Sigmoid colon (tissue), 4 donors: ENCODE measurements at regions not wholly inside any gene's neighbourhood (a gene's known extent, or its start where the extent isn't known, plus 50 kb on each side); places are given as distances from the start of the nearest gene placed in this dataset.

Experiments used
- CTCF ChIP-seq, 4 experiments: fragments of 450-650 bp in 3 of 4; fragments of 200-600 bp in 1 of 4; IDR thresholded peaks; one replicate each; pipeline ENCODE4 v1.5.1; 2016 to 2019; ENCODE audit warnings: antibody characterized with exemption in 4 of 4, mild to moderate bottlenecking in 3 of 4, moderate library complexity in 2 of 4
- POLR2A ChIP-seq, 2 donors: fragments of 450-650 bp; IDR thresholded peaks; one replicate each; pipeline ENCODE4 v1.6.1; 2016; ENCODE audit warnings: antibody characterized with exemption in 2 of 2, mild to moderate bottlenecking in 2 of 2, moderate library complexity in 2 of 2
- POLR2AphosphoS5 ChIP-seq, 4 donors: sonication (generic); formaldehyde crosslinking; IDR thresholded peaks; one replicate each; pipeline ENCODE4 v1.6.1; 2017; ENCODE audit warnings: antibody characterized with exemption in 4 of 4

GRCh38 chr14:87629788-87630187 is 363.2 kb downstream of the GALC start:
- TF ChIP-seq POLR2AphosphoS5 (IDR thresholded peaks at IDR 0.05) (no peak), CTCF (IDR thresholded peaks at IDR 0.05) (no peak), POLR2A (IDR thresholded peaks at IDR 0.05) (no peak)
